HepG2 (cell line): ENCODE measurements at regions not wholly inside any gene's neighbourhood (a gene's known extent, or its start where the extent isn't known, plus 50 kb on each side); places are given as distances from the start of the nearest gene placed in this dataset.

Experiments used
- ATAC-seq: fragments of 200-7000 bp; cut with Tn5 transposase; 3 replicates; pipeline ENCODE4 v1.9.1; 2020; ENCODE audit warnings: mild to moderate bottlenecking, moderate library complexity
- BruUV-seq: library from RNA; stranded (reverse); fragments of 400-500 nt; replicated peaks from 2 replicates; lab custom pipeline; 2021; lab: Mats Ljungman, UMichigan
- CTCF ChIA-PET: fragments of 300-600 bp; formaldehyde crosslinking; extraction: SDS; loops from one replicate; lab custom pipeline; 2021; ENCODE audit warnings: low total read pairs, inconsistent platforms, low intra/inter-chr PET ratio; lab: Yijun Ruan, JAX
- POLR2A ChIA-PET: fragments of 350-600 bp; sonication (Branson Sonifier 250); formaldehyde crosslinking; loops from one replicate; lab custom pipeline; 2020; ENCODE audit warnings: antibody characterized with exemption, inconsistent platforms; lab: Yijun Ruan, JAX
- DNase-seq: peaks from one replicate; pipeline ENCODE4 v3.0.0-alpha.2; 2015; ENCODE audit warnings: low spot score
- FAIRE-seq: peaks from 3 replicates; lab custom pipeline; 2011; peaks lifted over from hg19 to GRCh38; lab: Jason Lieb, UNC
- H2AFZ ChIP-seq: one replicate; pipeline ENCODE4 v1.6.1; 2011; ENCODE audit warnings: low read length, inconsistent platforms
- H3K27ac ChIP-seq: fragments of 300-600 bp; 3 replicates; pipeline ENCODE4 v1.8.0; 2011; ENCODE audit warnings: mixed run types, mild to moderate bottlenecking, mixed read lengths, low read length, inconsistent platforms; ENCODE audit not compliant: insufficient read depth; ENCODE audit errors: extremely low read length
- H3K27me3 ChIP-seq, 2 experiments: fragments of 200-600 bp in 1 of 2; 2 replicates in 1 of 2; 3 replicates in 1 of 2; pipeline versions ENCODE4 v1.6.0 to v1.8.0; 2011; ENCODE audit warnings: low read length in 2 of 2, mild to moderate bottlenecking in 2 of 2, moderate library complexity in 2 of 2, inconsistent platforms in 1 of 2; ENCODE audit not compliant: insufficient read depth in 2 of 2, control insufficient read depth in 1 of 2
- H3K36me3 ChIP-seq, 2 experiments: fragments of 200-600 bp in 1 of 2; replicated peaks in 1 of 2; 2 replicates in 1 of 2; 3 replicates in 1 of 2; pipeline versions ENCODE4 v1.5.1 to v1.8.0; 2011; ENCODE audit warnings: low read length in 2 of 2, inconsistent platforms in 1 of 2; ENCODE audit not compliant: insufficient read depth in 2 of 2, control insufficient read depth in 1 of 2
- H3K4me1 ChIP-seq: 2 replicates; pipeline ENCODE4 v1.5.1; 2012; ENCODE audit warnings: low read length, inconsistent platforms; ENCODE audit not compliant: insufficient read depth
- H3K4me2 ChIP-seq: 2 replicates; pipeline ENCODE4 v1.6.0; 2011; ENCODE audit warnings: low read depth, low read length, inconsistent platforms
- H3K4me3 ChIP-seq, 3 experiments: fragments of 200-600 bp in 1 of 3; sonication (generic), shearing (Covaris generic) in 1 of 3; replicated peaks in 1 of 3; 2 replicates each; pipeline ENCODE4 v1.5.1; 2011 to 2016; ENCODE audit warnings: low read length in 3 of 3, inconsistent platforms in 2 of 3, low read depth in 2 of 3, mild to moderate bottlenecking in 2 of 3, control low read depth in 1 of 3, mixed read lengths in 1 of 3; ENCODE audit not compliant: insufficient read depth in 1 of 3
- H3K79me2 ChIP-seq: one replicate; pipeline ENCODE4 v1.6.1; 2011; ENCODE audit warnings: low read length, inconsistent platforms; ENCODE audit not compliant: insufficient read depth
- H3K9ac ChIP-seq: 2 replicates; pipeline ENCODE4 v1.6.0; 2011; ENCODE audit warnings: mild to moderate bottlenecking, low read depth, low read length, inconsistent platforms; ENCODE audit not compliant: insufficient read depth
- H3K9me3 ChIP-seq: 2 replicates; pipeline ENCODE4 v1.5.1; 2012; ENCODE audit warnings: mild to moderate bottlenecking, low read length
- H4K20me1 ChIP-seq: 2 replicates; pipeline ENCODE4 v1.6.0; 2011; ENCODE audit warnings: inconsistent platforms, mild to moderate bottlenecking, low read length, moderate library complexity; ENCODE audit not compliant: insufficient read depth
- MTA3 ChIP-seq: sonication (generic); formaldehyde crosslinking; IDR thresholded peaks from 2 replicates; pipeline ENCODE4 v1.4.0; 2020; ENCODE audit warnings: missing genetic modification reagents
- SP1 ChIP-seq, 2 experiments: fragments of 450-650 bp in 1 of 2; sonication (generic) in 1 of 2; formaldehyde crosslinking in 1 of 2; IDR thresholded peaks; 2 replicates each; pipeline versions ENCODE4 v1.4.0 to v1.6.1; 2016 to 2020; ENCODE audit warnings: missing genetic modification reagents in 1 of 2
- TBX3 ChIP-seq: fragments of 450-650 bp; IDR thresholded peaks from 2 replicates; pipeline ENCODE4 v1.6.1; 2017; ENCODE audit warnings: antibody characterized with exemption, mild to moderate bottlenecking, inconsistent platforms, borderline replicate concordance
- TOE1 ChIP-seq: sonication (generic); formaldehyde crosslinking; IDR thresholded peaks from 2 replicates; pipeline ENCODE4 v1.4.0; 2020; ENCODE audit warnings: mild to moderate bottlenecking, missing genetic modification reagents
- USF2 ChIP-seq, 2 experiments: sonication (generic) in 1 of 2; formaldehyde crosslinking in 1 of 2; IDR thresholded peaks; 2 replicates each; pipeline versions ENCODE4 v1.5.1 to v1.6.1; 2011 to 2020; ENCODE audit warnings: borderline replicate concordance in 1 of 2, low read depth in 1 of 2, low read length in 1 of 2, mild to moderate bottlenecking in 1 of 2, missing genetic modification reagents in 1 of 2, moderate library complexity in 1 of 2
- YEATS2 ChIP-seq: sonication (generic); formaldehyde crosslinking; IDR thresholded peaks from 2 replicates; pipeline ENCODE4 v1.4.0; 2020; ENCODE audit warnings: missing genetic modification reagents, borderline replicate concordance
- ZBTB4 ChIP-seq: sonication (generic); formaldehyde crosslinking; IDR thresholded peaks from 2 replicates; pipeline ENCODE4 v1.4.0; 2020; ENCODE audit warnings: missing genetic modification reagents, mild to moderate bottlenecking, borderline replicate concordance
- ZC3H13 ChIP-seq: sonication (generic); formaldehyde crosslinking; IDR thresholded peaks from 2 replicates; pipeline ENCODE4 v1.8.1; 2023; ENCODE audit warnings: mild to moderate bottlenecking, missing genetic modification reagents, moderate library complexity
- ZNF652 ChIP-seq: IDR thresholded peaks from 2 replicates; pipeline ENCODE4 v1.6.1; 2016; ENCODE audit warnings: low read depth, borderline replicate concordance
- ZZZ3 ChIP-seq: sonication (generic); formaldehyde crosslinking; IDR thresholded peaks from 2 replicates; pipeline ENCODE4 v1.4.0; 2020; ENCODE audit warnings: missing genetic modification reagents, mild to moderate bottlenecking, borderline replicate concordance
- WGBS: methylation state at CpG from one replicate; pipeline ENCODE4 v1.1.6; 2017; ENCODE audit warnings: low lambda C conversion rate; 5-methylcytosine and 5-hydroxymethylcytosine counted together
- in situ Hi-C: cut with HindIII; loops from 2 replicates; pipeline ENCODE4 v1.10.0; 2017; ENCODE audit warnings: low pct_unique_long_range_greater_than_20kb; ENCODE audit not compliant: extremely low pct_ligation_motif_present
- intact Hi-C: fragments of 100-400 bp; cut with micrococcal nuclease; formaldehyde crosslinking; loops from one replicate; pipeline ENCODE4 v1.10.0; 2022; ENCODE audit not compliant: unreplicated experiment

GRCh38 chr6:67815623-67816022 is 819.5 kb upstream of the ADGRB3 start:
- no peaks in the 10 kb centered on the region for H4K20me1 ChIP-seq
- in situ Hi-C loops = no loop called here
- H3K9ac ChIP-seq = no peak overlapping the region
- no peak overlapping the region for H3K27ac ChIP-seq
- H3K79me2 ChIP-seq = no peaks in the 10 kb centered on the region
- ChIA-PET CTCF (no interaction called here), POLR2A (no interaction called here)
- H3K36me3 ChIP-seq = no peaks in the 10 kb centered on the region
- H3K4me3 ChIP-seq = no peak overlapping the region
- peaks cover 41% of the 10 kb centered on the region for H3K9me3 ChIP-seq
- intact Hi-C loops = no loop called here
- DNase-seq = no peak
- FAIRE-seq = no peak
- no peak overlapping the region for H2AFZ ChIP-seq
- no peaks in the 10 kb centered on the region for H3K4me1 ChIP-seq
- TF ChIP-seq ZBTB4 (CRISPR knock-in tag) (no peak), TBX3 (no peak), TOE1 (no peak), ZZZ3 (CRISPR knock-in tag) (no peak), ZC3H13 (no peak), YEATS2 (CRISPR knock-in tag) (no peak), USF2 (IDR thresholded peaks at IDR 0.05; ENCODE audit: low read depth, low read length) (no peak), USF2 (CRISPR knock-in tag; IDR thresholded peaks at IDR 0.05; ENCODE audit: borderline replicate concordance) (no peak), ZNF652 (no peak), SP1 (IDR thresholded peaks at IDR 0.05) (no peak), SP1 (CRISPR knock-in tag; IDR thresholded peaks at IDR 0.05) (no peak), MTA3 (no peak)
- ATAC-seq = no peak
- H3K27me3 ChIP-seq = no peaks in the 10 kb centered on the region; a peak in 1 of 5 replicates
- BruUV-seq = no TSS peak
- H3K4me2 ChIP-seq = no peak overlapping the region
- WGBS = 6% methylated on average over 2 of the region's 2 CpGs
